ENCODE measurements at regions not wholly inside any gene's neighbourhood (a gene's known extent, or its start where the extent isn't known, plus 50 kb on each side); places are given as distances from the start of the nearest gene placed in this dataset.

DNA sequence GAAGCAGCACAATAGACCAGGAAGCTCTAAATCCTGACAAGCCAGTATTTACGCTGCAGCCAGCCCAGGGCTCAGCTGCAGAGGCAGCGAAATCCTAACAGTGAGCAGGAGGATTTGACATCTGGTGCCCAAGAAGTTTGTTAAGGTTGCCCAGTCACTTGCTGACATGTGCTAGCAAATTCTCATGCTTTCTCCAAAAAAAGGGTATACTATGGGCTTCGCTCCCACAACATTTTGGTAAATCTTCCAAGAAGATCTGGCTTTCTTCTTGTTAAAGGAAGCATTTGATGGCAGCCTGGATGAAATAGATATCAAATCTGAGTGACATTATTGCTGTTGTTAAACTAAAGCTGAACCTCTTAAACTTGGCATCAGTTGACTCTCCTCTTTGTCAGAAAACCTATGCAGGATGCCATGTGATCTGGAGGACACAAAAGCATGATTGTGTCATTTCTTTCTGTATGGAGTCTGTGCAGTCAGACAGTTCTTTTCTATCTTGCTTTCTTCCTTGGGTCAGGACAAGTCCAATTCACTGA is 949.7 kb upstream of the RBFOX1 start:
- no peaks in the 10 kb centered on the region for H3K9me2 ChIP-seq (replicated peaks; ENCODE audit: insufficient read depth, low read length)

DNA sequence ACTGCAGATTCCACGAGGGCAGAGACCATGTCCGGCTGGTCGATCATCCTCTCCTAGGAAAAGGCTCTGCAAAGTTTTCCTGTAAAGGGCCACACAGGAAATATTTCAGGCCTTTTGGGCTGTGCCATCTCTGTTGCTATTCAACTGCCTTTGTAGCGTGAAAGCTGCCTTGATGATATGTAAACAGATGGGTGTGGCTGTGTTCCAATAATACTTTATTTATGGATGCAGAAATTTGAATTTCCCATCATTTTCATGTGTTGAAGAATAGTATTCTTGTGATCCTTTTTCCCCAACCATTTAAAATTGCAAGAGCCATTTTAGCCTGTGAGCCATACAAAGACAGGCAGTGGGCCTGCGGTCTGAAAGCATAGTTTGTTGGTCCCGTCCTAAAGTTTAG is 950.7 kb upstream of the RBFOX1 start:
- Histone ChIP-seq H3K4me2 (ENCODE audit: low read depth, low read length, poor library complexity, severe bottlenecking) (no peak overlapping the region), H3K9ac (ENCODE audit: low read length) (no peak overlapping the region), H2AFZ (ENCODE audit: low read depth, low read length, severe bottlenecking) (no peak overlapping the region), H3K9me3 (ENCODE audit: insufficient read depth, low read length) (no peaks in the 10 kb centered on the region), H4K20me1 (ENCODE audit: low read depth, low read length) (no peaks in the 10 kb centered on the region), H3K79me2 (ENCODE audit: insufficient read depth, low read length) (no peaks in the 10 kb centered on the region), H3K36me3 (ENCODE audit: low read length) (no peaks in the 10 kb centered on the region), H3K27me3 (ENCODE audit: low read length) (no peaks in the 10 kb centered on the region), H3K4me3 (ENCODE audit: insufficient read depth, low read length, poor library complexity, severe bottlenecking) (no peak overlapping the region), H3K9me2 (replicated peaks; ENCODE audit: insufficient read depth, low read length) (no peaks in the 10 kb centered on the region), H3F3A (ENCODE audit: insufficient read depth) (no peaks in the 10 kb centered on the region), H3K27ac (ENCODE audit: low read depth, low read length) (no peak overlapping the region)
- no peak for TF ChIP-seq EZH2phosphoT487 (conservative IDR thresholded peaks at IDR 0.05; ENCODE audit: low read length)
- TF ChIP-seq, protein P1, sequence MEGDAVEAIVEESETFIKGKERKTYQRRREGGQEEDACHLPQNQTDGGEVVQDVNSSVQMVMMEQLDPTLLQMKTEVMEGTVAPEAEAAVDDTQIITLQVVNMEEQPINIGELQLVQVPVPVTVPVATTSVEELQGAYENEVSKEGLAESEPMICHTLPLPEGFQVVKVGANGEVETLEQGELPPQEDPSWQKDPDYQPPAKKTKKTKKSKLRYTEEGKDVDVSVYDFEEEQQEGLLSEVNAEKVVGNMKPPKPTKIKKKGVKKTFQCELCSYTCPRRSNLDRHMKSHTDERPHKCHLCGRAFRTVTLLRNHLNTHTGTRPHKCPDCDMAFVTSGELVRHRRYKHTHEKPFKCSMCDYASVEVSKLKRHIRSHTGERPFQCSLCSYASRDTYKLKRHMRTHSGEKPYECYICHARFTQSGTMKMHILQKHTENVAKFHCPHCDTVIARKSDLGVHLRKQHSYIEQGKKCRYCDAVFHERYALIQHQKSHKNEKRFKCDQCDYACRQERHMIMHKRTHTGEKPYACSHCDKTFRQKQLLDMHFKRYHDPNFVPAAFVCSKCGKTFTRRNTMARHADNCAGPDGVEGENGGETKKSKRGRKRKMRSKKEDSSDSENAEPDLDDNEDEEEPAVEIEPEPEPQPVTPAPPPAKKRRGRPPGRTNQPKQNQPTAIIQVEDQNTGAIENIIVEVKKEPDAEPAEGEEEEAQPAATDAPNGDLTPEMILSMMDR (IDR thresholded peaks at IDR 0.05; ENCODE audit: insufficient read depth, low read length, poor library complexity, severe bottlenecking): no peak

More for the DNA sequence above, 949.7 kb upstream of the RBFOX1 start:
- H3K9ac ChIP-seq (ENCODE audit: low read length): no peak overlapping the region
- no peaks in the 10 kb centered on the region for H4K20me1 ChIP-seq (ENCODE audit: low read depth, low read length)
- H3K9me3 ChIP-seq (ENCODE audit: insufficient read depth, low read length): no peaks in the 10 kb centered on the region
- H3K4me2 ChIP-seq (ENCODE audit: low read depth, low read length, poor library complexity, severe bottlenecking): no peak overlapping the region
- H3K36me3 ChIP-seq (ENCODE audit: low read length): no peaks in the 10 kb centered on the region
- TF ChIP-seq, protein P1 (IDR thresholded peaks at IDR 0.05; ENCODE audit: insufficient read depth, low read length, poor library complexity, severe bottlenecking): no peak
- no peak for TF ChIP-seq EZH2phosphoT487 (conservative IDR thresholded peaks at IDR 0.05; ENCODE audit: low read length)
- H3K27me3 ChIP-seq (ENCODE audit: low read length): no peaks in the 10 kb centered on the region
- H3F3A ChIP-seq (ENCODE audit: insufficient read depth): no peaks in the 10 kb centered on the region
- no peaks in the 10 kb centered on the region for H3K79me2 ChIP-seq (ENCODE audit: insufficient read depth, low read length)
- no peak overlapping the region for H3K27ac ChIP-seq (ENCODE audit: low read depth, low read length)
- no peak overlapping the region for H3K4me3 ChIP-seq (ENCODE audit: insufficient read depth, low read length, poor library complexity, severe bottlenecking)
- no peak overlapping the region for H2AFZ ChIP-seq (ENCODE audit: low read depth, low read length, severe bottlenecking)

DNA sequence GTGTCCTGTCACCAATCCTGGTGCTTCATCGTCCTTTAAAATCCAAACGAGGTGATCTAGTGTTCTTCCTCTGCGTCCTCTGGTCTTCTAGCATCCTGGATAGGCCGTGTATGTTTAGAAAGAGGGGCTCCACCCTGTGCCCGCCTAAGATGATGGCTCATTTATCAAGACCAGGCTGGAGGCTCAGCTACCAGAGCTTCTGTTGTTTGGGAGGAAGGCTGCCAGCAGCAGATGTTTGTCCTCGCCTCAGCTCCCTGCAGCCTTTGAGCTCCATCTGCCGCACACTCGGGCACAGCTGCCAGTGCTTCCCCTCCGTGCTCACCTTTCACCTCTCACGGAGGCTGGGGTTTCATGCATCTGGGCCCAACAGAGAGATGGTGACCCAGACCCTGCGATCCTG is 954.7 kb upstream of the RBFOX1 start:
- H3K9me2 ChIP-seq (replicated peaks; ENCODE audit: insufficient read depth, low read length): no peaks in the 10 kb centered on the region
- no peak overlapping the region for H3K4me2 ChIP-seq (ENCODE audit: low read depth, low read length, poor library complexity, severe bottlenecking)
- no peak overlapping the region for H3K9ac ChIP-seq (ENCODE audit: low read length)
- no peaks in the 10 kb centered on the region for H3K27me3 ChIP-seq (ENCODE audit: low read length)
- no peak overlapping the region for H3K27ac ChIP-seq (ENCODE audit: low read depth, low read length)
- H3K9me3 ChIP-seq (ENCODE audit: insufficient read depth, low read length): no peaks in the 10 kb centered on the region
- H3F3A ChIP-seq (ENCODE audit: insufficient read depth): no peaks in the 10 kb centered on the region
- H2AFZ ChIP-seq (ENCODE audit: low read depth, low read length, severe bottlenecking): no peak overlapping the region
- H3K36me3 ChIP-seq (ENCODE audit: low read length): no peaks in the 10 kb centered on the region
- no peaks in the 10 kb centered on the region for H4K20me1 ChIP-seq (ENCODE audit: low read depth, low read length)
- no peak overlapping the region for H3K4me3 ChIP-seq (ENCODE audit: insufficient read depth, low read length, poor library complexity, severe bottlenecking)
- TF ChIP-seq EZH2phosphoT487 (conservative IDR thresholded peaks at IDR 0.05; ENCODE audit: low read length): no peak
- TF ChIP-seq, protein P1 (IDR thresholded peaks at IDR 0.05; ENCODE audit: insufficient read depth, low read length, poor library complexity, severe bottlenecking): no peak
- no peaks in the 10 kb centered on the region for H3K79me2 ChIP-seq (ENCODE audit: insufficient read depth, low read length)

All from SU-DHL-6 (cell line).